C4-2B (cell line): ENCODE measurements at regions not wholly inside any gene's neighbourhood (a gene's known extent, or its start where the extent isn't known, plus 50 kb on each side); places are given as distances from the start of the nearest gene placed in this dataset.

Source experiments
- CTCF ChIP-seq: fragments of 450-650 bp; conservative IDR thresholded peaks from 2 replicates; pipeline ENCODE4 v1.5.1; 2017; ENCODE audit warnings: mild to moderate bottlenecking
- ZFX ChIP-seq: fragments of 450-650 bp; IDR thresholded peaks from 2 replicates; pipeline ENCODE4 v1.6.1; 2017

DNA sequence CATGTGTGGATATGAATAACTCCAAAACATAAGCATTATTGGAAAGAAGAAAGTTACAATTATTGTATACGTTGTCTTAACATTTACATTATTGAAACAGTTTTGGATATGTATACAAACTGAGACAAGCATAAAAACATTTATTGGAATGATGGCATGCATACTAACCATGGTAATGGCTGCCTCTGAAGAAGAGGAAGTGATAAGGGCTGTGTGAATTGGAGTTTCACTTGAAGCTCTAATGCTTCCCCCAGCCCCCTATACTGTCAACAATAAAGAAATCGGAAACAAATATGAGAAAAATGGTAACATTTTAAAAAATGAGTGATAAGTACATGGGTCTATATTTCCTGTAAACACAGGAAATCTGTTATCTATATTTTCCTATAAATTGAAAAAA is 367.7 kb upstream of the DPYD start:
- TF ChIP-seq CTCF: no peak
- TF ChIP-seq ZFX: no peak
